Spleen (tissue), 11 donors: ENCODE measurements at regions not wholly inside any gene's neighbourhood (a gene's known extent, or its start where the extent isn't known, plus 50 kb on each side); places are given as distances from the start of the nearest gene placed in this dataset.

Experiments used
- DNase-seq: peaks from one replicate; pipeline ENCODE4 v3.0.0-alpha.2; 2020
- H3K27ac ChIP-seq, 8 donors: fragments of 200-600 bp; sonication (generic) in 7 of 8; 1 replicate in 4 of 8; 2 replicates in 4 of 8; pipeline versions ENCODE4 v1.5.0 to v1.8.0; 2016 to 2021; ENCODE audit warnings: inconsistent platforms in 4 of 8, mild to moderate bottlenecking in 4 of 8, moderate library complexity in 1 of 8
- H3K27me3 ChIP-seq, 7 donors: fragments of 200-600 bp; sonication (generic) in 6 of 7; replicated peaks in 1 of 7; 1 replicate in 4 of 7; 2 replicates in 3 of 7; pipeline versions ENCODE4 v1.5.0 to v1.8.0; 2016 to 2021; ENCODE audit warnings: inconsistent platforms in 3 of 7, mild to moderate bottlenecking in 1 of 7
- H3K36me3 ChIP-seq, 6 donors: fragments of 200-600 bp; sonication (generic) in 5 of 6; 1 replicate in 4 of 6; 2 replicates in 2 of 6; pipeline versions ENCODE4 v1.5.0 to v1.8.0; 2016 to 2021; ENCODE audit warnings: inconsistent platforms in 2 of 6
- H3K4me1 ChIP-seq, 6 donors: fragments of 200-600 bp; sonication (generic) in 5 of 6; 1 replicate in 3 of 6; 2 replicates in 3 of 6; pipeline versions ENCODE4 v1.5.0 to v1.8.0; 2016 to 2021; ENCODE audit warnings: inconsistent platforms in 3 of 6
- H3K4me3 ChIP-seq, 8 donors: fragments of 200-600 bp; sonication (generic) in 7 of 8; 1 replicate in 4 of 8; 2 replicates in 4 of 8; pipeline versions ENCODE4 v1.5.0 to v1.8.0; 2016 to 2021; ENCODE audit warnings: inconsistent platforms in 4 of 8, mild to moderate bottlenecking in 4 of 8, moderate library complexity in 2 of 8
- H3K9me3 ChIP-seq, 8 donors: fragments of 200-600 bp; sonication (generic) in 7 of 8; 1 replicate in 4 of 8; 2 replicates in 4 of 8; pipeline versions ENCODE4 v1.5.0 to v1.8.0; 2016 to 2021; ENCODE audit warnings: inconsistent platforms in 4 of 8
- POLR2A ChIP-seq, 3 donors: fragments of 450-650 bp; IDR thresholded peaks; one replicate each; pipeline ENCODE4 v1.5.1; 2017; ENCODE audit warnings: antibody characterized with exemption in 3 of 3, mild to moderate bottlenecking in 1 of 3
- POLR2AphosphoS5 ChIP-seq, 3 donors: sonication (generic); formaldehyde crosslinking; IDR thresholded peaks; one replicate each; pipeline ENCODE4 v1.5.1; 2017; ENCODE audit warnings: antibody characterized with exemption in 3 of 3
- WGBS, 5 donors: extraction: QIAGEN DNeasy Blood & Tissue Kit in 3 of 5; methylation state at CpG; one replicate each; pipeline versions ENCODE4 v1.1.5 to v1.1.7; 2013 to 2018; 5-methylcytosine and 5-hydroxymethylcytosine counted together
- intact Hi-C: fragments of 100-400 bp; cut with DNase I; formaldehyde crosslinking; loops from one replicate; pipeline ENCODE4 v1.15.0; 2023; ENCODE audit warnings: low total_unique reads
- TF ChIP-seq, protein P1 (sequence below), 11 experiments: fragments of 200-600 bp in 7 of 11; fragments of 450-650 bp in 4 of 11; sonication (generic) in 4 of 11; IDR thresholded peaks in 8 of 11; conservative IDR thresholded peaks in 3 of 11; 1 replicate in 7 of 11; 2 replicates in 4 of 11; pipeline versions ENCODE4 v1.4.0 to v1.8.0; 2016 to 2021; ENCODE audit warnings: antibody characterized with exemption in 11 of 11, inconsistent platforms in 4 of 11, mild to moderate bottlenecking in 1 of 11
- donor health status: healthy with polysubstance abuse.
- donor health status: DM: no; HTN: no; CAD: no; lungs with moderate emphysema.
- donor health status: DM: no; HTN: no; CAD: no.
- donor health status: Bipolar disorder and iron deficiency.
- donor health status: healthy.
- donor health status: DM: no; HTN: no; CAD: no.
- donor health status: DM: yes; HTN: yes; CAD: no.

DNA sequence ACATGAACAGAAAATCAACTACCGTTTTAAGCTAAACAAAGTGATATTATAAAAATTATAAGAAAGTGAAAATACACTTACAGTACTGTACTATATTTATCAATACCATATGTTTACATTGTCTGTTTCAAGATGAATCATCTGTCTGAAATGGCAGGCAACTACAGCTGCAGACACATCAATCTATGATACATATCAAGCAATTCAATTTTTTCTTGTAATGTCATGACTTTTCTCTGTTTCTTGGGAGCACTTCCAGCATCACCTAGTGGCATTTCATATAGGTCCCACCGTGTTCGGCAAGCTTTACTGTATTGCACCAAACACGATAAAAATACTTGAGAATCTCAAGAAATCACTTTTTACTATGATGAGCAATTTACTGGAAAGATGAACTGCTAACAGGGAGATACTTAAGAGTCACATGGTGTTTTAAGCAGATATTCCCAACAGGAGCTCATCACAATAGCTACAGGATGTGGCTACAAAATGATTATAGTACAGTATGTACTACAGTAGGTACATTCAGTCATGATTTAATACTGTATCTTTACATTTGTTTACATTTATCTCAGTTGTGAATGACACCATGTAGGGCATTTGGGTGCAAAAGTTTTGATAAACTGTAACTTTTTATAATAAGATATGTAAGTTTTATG, 207.4 kb downstream of the ADAM29 start:
- intact Hi-C loops: no loop called here
- Histone ChIP-seq H3K36me3 (no peaks in the 10 kb centered on the region), H3K27me3 (no peaks in the 10 kb centered on the region), H3K4me3 (no peak overlapping the region), H3K27ac (no peak overlapping the region), H3K4me1 (no peaks in the 10 kb centered on the region), H3K9me3 (peaks cover 0 to 49% (median 42%) of the 10 kb centered on the region in 8 donors)
- TF ChIP-seq, protein P1, sequence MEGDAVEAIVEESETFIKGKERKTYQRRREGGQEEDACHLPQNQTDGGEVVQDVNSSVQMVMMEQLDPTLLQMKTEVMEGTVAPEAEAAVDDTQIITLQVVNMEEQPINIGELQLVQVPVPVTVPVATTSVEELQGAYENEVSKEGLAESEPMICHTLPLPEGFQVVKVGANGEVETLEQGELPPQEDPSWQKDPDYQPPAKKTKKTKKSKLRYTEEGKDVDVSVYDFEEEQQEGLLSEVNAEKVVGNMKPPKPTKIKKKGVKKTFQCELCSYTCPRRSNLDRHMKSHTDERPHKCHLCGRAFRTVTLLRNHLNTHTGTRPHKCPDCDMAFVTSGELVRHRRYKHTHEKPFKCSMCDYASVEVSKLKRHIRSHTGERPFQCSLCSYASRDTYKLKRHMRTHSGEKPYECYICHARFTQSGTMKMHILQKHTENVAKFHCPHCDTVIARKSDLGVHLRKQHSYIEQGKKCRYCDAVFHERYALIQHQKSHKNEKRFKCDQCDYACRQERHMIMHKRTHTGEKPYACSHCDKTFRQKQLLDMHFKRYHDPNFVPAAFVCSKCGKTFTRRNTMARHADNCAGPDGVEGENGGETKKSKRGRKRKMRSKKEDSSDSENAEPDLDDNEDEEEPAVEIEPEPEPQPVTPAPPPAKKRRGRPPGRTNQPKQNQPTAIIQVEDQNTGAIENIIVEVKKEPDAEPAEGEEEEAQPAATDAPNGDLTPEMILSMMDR (IDR thresholded peaks at IDR 0.05 in 8 of 11, conservative IDR thresholded peaks at IDR 0.05 in 3 of 11): no peak
- no peak for TF ChIP-seq POLR2AphosphoS5 (IDR thresholded peaks at IDR 0.05)
- TF ChIP-seq POLR2A (IDR thresholded peaks at IDR 0.05): no peak
- no peak for DNase-seq
- 85 to 97% (median 93%) methylated on average over 4 of the region's 4 CpGs for WGBS, 5 donors

DNA sequence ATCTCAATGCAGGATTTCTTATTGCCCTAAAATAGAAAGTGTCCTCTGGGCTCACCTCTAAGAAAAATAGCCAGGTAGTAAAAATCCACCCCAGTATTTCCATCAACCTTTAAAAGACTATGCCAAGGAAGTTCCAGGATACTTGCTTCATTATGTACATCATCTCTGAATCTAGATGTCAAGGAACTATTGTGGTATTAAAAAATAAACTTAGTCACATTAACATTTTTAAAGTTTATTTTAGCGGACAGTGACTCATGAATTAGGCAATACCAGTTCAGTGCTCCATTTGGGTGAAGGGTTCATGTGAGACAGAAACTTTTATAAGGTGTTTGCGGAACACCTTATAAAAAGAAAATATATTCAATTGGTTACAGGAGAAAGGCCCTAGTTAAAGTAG, 209.2 kb downstream of the ADAM29 start:
- Histone ChIP-seq H3K9me3 (peaks cover 0 to 32% (median 24%) of the 10 kb centered on the region in 8 donors), H3K4me3 (no peak overlapping the region), H3K27ac (no peak overlapping the region), H3K36me3 (no peaks in the 10 kb centered on the region), H3K4me1 (no peaks in the 10 kb centered on the region), H3K27me3 (no peaks in the 10 kb centered on the region)
- no peak for TF ChIP-seq POLR2AphosphoS5 (IDR thresholded peaks at IDR 0.05)
- TF ChIP-seq POLR2A (IDR thresholded peaks at IDR 0.05): no peak
- intact Hi-C loops: no loop called here
- no peak for DNase-seq
- WGBS, 5 donors: 70 to 91% (median 75%) methylated on average over 2 of the region's 2 CpGs

DNA sequence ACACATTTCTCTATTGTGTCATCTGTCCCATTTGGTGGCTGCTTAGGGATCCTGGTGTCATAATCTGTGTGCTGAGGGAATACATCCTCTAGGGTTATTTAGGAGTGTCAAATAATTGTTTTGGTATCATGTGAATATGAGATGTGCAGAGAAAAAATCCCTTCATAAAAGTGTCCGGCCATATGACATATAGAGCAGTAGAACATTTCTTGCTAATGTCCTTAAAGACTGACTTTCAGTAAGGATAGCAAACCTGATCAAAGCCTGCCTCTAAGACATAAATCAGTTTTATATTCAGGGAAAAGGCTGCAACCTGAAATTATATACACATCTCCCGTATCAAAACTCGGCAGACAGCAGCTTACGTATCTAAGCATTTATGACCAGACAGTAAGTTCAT, 211.6 kb downstream of the ADAM29 start:
- H3K27me3 ChIP-seq: no peaks in the 10 kb centered on the region
- intact Hi-C loops: no loop called here
- H3K36me3 ChIP-seq: no peaks in the 10 kb centered on the region
- H3K9me3 ChIP-seq: peaks cover 0 to 8% (median 2%) of the 10 kb centered on the region in 8 donors
- H3K4me3 ChIP-seq: no peak overlapping the region
- 48 to 87% (median 68%) methylated on average over 4 of the region's 4 CpGs for WGBS, 5 donors
- no peak for DNase-seq
- no peak overlapping the region for H3K27ac ChIP-seq
- no peaks in the 10 kb centered on the region for H3K4me1 ChIP-seq
- TF ChIP-seq POLR2A (IDR thresholded peaks at IDR 0.05) (no peak), POLR2AphosphoS5 (IDR thresholded peaks at IDR 0.05) (no peak)
- TF ChIP-seq, protein P1 (IDR thresholded peaks at IDR 0.05 in 8 of 11, conservative IDR thresholded peaks at IDR 0.05 in 3 of 11): no peak

DNA sequence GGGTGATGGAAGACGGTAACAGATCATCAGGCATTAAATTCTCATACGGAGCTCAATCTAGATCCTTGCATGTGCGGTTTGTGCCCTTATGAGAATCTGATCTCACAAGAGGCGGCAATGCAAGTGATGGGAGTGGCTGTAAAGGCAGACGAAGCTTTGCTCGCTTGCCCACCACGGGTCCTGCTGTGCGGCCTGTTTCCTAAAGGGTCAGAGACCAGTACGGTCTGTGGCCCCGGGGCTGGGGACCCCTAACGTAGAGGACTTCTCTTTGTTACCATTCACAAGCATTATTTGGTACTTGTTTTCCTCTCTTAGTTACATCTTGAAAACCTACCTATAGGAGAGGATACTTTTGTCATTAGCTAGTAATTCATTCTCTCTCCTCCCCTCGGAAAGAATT, 221.0 kb downstream of the ADAM29 start:
- 89 to 95% (median 92%) methylated on average over 12 of the region's 12 CpGs for WGBS, 5 donors
- Histone ChIP-seq H3K27me3 (no peaks in the 10 kb centered on the region), H3K27ac (no peak overlapping the region), H3K9me3 (no peaks in the 10 kb centered on the region), H3K36me3 (no peaks in the 10 kb centered on the region), H3K4me3 (no peak overlapping the region), H3K4me1 (no peaks in the 10 kb centered on the region)
- DNase-seq: no peak
- intact Hi-C loops: no loop called here
- TF ChIP-seq, protein P1 (IDR thresholded peaks at IDR 0.05 in 8 of 11, conservative IDR thresholded peaks at IDR 0.05 in 3 of 11): no peak
- TF ChIP-seq POLR2A (IDR thresholded peaks at IDR 0.05) (no peak), POLR2AphosphoS5 (IDR thresholded peaks at IDR 0.05) (no peak)
